ENCODE measurements at regions not wholly inside any gene's neighbourhood (a gene's known extent, or its start where the extent isn't known, plus 50 kb on each side); places are given as distances from the start of the nearest gene placed in this dataset.

DNA sequence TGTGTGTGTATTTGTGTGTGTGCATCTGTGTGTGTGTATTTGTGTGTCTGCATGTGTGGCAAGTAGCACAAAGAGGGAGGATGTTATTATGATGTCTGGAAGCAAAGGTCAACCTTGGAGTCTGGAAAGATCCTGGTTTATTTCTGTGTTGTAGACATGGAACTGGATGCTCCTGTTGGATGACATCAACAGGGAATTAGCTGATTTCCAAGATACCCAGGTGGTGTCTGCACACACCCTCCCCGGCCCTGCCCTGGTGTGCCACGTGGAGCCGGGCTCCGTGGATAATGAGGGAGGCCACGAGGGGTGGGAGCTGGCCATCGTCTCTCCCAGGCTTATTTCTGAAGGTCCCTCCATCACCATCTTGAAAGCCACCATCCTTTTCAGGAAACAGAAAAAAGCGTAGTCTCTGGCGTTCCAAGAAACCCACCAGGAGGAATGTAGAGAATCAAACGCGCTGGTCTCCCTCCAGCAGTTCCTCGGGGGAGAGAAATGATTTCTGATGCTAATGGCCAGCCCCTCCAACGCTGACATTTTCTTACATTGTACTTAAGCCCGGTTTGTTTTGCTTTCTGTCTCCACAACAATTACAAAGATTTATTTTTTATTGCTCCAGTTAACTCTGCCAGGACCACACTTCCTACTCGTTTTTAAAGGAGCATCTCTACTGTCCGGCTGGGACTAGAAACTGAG lies 93.3 kb downstream of the FOXL1 start:
- CTCF ChIA-PET = no interaction called here
- H3K9me3 Mint-ChIP-seq = no peaks in the 10 kb centered on the region
- DNase-seq (no peak), ATAC-seq (ENCODE audit: low read depth) (no peak)
- intact Hi-C loops (cut with micrococcal nuclease) = no loop called here
- no peak overlapping the region for H3K27ac Mint-ChIP-seq
- H3K27me3 Mint-ChIP-seq = no peaks in the 10 kb centered on the region
- TF ChIP-seq, protein P1, sequence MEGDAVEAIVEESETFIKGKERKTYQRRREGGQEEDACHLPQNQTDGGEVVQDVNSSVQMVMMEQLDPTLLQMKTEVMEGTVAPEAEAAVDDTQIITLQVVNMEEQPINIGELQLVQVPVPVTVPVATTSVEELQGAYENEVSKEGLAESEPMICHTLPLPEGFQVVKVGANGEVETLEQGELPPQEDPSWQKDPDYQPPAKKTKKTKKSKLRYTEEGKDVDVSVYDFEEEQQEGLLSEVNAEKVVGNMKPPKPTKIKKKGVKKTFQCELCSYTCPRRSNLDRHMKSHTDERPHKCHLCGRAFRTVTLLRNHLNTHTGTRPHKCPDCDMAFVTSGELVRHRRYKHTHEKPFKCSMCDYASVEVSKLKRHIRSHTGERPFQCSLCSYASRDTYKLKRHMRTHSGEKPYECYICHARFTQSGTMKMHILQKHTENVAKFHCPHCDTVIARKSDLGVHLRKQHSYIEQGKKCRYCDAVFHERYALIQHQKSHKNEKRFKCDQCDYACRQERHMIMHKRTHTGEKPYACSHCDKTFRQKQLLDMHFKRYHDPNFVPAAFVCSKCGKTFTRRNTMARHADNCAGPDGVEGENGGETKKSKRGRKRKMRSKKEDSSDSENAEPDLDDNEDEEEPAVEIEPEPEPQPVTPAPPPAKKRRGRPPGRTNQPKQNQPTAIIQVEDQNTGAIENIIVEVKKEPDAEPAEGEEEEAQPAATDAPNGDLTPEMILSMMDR (IDR thresholded peaks at IDR 0.05) = no peak
- H3K4me1 Mint-ChIP-seq = no peaks in the 10 kb centered on the region
- POLR2A ChIA-PET = no interaction called here
- no peak overlapping the region for H3K4me3 Mint-ChIP-seq
- no peaks in the 10 kb centered on the region for H3K36me3 Mint-ChIP-seq (ENCODE audit: low read depth)

DNA sequence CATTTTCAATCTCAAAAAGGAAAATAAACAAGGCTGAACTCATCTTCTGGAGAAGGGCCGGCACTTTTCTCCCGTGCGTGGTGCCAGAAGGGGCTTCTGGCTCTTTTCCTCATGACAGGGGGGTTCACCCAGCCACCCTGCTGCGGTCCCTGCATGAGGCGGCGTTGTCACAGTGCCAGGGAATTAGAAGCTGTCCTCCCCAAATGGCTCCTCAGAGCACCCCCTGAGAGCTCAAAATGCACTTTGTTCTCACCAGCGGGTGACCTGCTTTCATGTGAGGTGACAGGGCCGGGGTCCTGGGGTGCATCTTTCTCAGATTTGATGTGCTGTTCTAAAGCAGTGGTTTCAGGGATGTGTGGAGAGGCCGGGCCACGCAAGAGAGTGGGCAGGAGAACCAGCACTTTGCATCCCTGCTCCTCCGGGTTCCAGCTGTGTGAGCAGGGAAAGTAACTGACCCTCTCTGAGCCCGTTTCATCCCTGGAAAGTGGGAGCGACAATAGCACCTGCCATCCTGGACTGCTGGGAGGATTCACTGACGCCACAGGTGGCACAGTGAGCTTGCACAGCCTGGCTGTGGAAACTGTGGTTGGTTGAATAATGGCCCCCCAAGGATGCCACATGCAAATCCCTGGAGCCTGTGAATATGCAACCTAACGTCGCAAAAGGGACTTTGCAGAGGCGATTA lies 94.0 kb downstream of the FOXL1 start:
- H3K27ac Mint-ChIP-seq = no peak overlapping the region
- no peak overlapping the region for H3K4me3 Mint-ChIP-seq
- H3K36me3 Mint-ChIP-seq (ENCODE audit: low read depth) = no peaks in the 10 kb centered on the region
- CTCF ChIA-PET = no interaction called here
- intact Hi-C loops (cut with micrococcal nuclease) = no loop called here
- no peak for DNase-seq
- H3K4me1 Mint-ChIP-seq = no peaks in the 10 kb centered on the region
- H3K9me3 Mint-ChIP-seq = no peaks in the 10 kb centered on the region
- ATAC-seq (ENCODE audit: low read depth) = no peak
- TF ChIP-seq, protein P1 (IDR thresholded peaks at IDR 0.05) = no peak
- POLR2A ChIA-PET = no interaction called here
- H3K27me3 Mint-ChIP-seq = no peaks in the 10 kb centered on the region

DNA sequence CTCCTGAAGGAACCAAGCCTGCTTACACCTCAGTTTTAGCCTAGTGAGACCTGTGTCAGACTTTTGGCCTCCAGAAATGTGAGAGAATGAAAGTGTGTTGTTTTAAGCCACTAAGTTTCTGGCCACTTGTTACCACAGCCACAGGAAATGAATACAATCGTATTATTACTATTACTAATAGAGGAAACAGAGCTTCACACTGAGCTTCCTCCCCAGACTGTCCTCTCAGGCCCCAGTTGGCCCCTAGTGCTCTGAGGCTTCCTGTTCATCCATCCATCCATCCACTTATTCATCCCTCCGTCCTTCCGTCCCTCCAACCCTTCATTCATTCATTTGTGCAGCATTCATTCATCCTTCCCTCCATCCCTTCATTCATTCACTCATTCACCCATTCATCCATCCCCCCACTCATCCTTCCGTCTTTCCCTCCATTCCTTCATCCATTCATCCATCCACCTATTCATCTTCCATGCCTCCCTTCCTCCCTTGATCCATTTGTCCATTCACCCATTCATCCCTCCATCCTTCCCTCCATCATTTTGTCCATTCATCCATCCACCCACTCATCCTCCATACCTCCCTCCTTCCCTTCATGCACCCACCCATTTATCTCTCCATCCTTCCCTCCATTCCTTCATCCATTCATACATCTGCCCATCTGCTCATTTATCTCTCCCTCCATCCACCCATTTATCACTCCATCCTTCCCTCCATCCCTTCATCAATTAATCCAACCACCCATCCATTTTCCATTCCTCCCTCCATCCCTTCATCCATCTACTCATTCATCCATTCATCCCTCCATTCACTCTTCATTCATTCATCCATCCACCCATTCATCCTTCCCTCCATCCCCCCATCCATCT lies 95.0 kb downstream of the FOXL1 start:
- H3K9me3 Mint-ChIP-seq = no peaks in the 10 kb centered on the region
- H3K27me3 Mint-ChIP-seq = no peaks in the 10 kb centered on the region
- no peaks in the 10 kb centered on the region for H3K36me3 Mint-ChIP-seq (ENCODE audit: low read depth)
- POLR2A ChIA-PET = no interaction called here
- TF ChIP-seq, protein P1 (IDR thresholded peaks at IDR 0.05) = no peak
- ATAC-seq (ENCODE audit: low read depth) (no peak), DNase-seq (no peak)
- CTCF ChIA-PET = no interaction called here
- H3K4me3 Mint-ChIP-seq = no peak overlapping the region
- no peak overlapping the region for H3K27ac Mint-ChIP-seq
- intact Hi-C loops (cut with micrococcal nuclease) = no loop called here
- no peaks in the 10 kb centered on the region for H3K4me1 Mint-ChIP-seq

DNA sequence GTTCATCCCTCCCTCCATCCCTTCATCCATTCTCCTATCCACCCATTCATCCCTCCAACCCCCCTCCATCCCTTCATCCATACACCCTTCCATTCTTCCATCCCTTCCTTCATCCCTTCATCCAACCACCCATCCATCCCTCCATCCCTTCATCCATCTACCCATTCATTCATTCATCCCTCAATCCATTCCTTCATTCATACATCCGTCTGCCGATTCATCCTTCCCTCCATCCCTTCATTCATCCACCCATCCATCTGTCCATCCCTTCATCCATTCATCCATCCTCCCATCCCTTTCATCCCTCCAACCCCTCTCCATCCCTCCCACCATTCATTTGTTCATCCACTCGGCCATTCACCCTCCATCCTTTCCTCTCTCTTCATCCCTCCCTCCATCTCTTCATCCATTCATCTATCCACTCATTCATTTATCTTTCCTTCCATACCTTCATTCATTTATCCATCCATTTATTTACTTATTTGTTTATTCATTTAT lies 95.7 kb downstream of the FOXL1 start:
- H3K27me3 Mint-ChIP-seq = no peaks in the 10 kb centered on the region
- H3K9me3 Mint-ChIP-seq = no peaks in the 10 kb centered on the region
- TF ChIP-seq, protein P1 (IDR thresholded peaks at IDR 0.05) = no peak
- H3K27ac Mint-ChIP-seq = no peak overlapping the region
- H3K36me3 Mint-ChIP-seq (ENCODE audit: low read depth) = no peaks in the 10 kb centered on the region
- intact Hi-C loops (cut with micrococcal nuclease) = no loop called here
- POLR2A ChIA-PET = no interaction called here
- CTCF ChIA-PET = no interaction called here
- DNase-seq (no peak), ATAC-seq (ENCODE audit: low read depth) (no peak)
- no peak overlapping the region for H3K4me3 Mint-ChIP-seq
- no peaks in the 10 kb centered on the region for H3K4me1 Mint-ChIP-seq

DNA sequence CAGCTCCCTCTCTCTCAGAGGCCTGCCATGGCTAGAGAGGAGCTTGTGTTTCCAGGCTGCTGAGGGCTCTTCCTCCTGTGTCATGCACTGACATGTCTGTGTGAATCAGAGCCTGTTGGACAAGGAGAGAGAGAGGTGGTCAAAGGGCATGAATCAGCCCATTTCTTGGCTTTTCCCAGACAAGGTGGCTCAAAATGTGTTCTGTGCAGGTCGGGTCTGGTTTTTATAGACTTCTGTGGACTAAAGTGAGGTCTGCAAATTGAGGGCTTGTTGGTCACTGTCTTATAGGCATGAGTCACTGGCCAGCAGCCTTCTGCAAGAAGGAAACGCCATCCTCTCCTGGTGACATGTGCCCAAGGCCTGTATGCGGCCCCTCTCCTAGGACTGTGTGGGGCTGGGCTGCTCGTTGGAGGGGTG lies 97.9 kb downstream of the FOXL1 start:
- DNase-seq (no peak), ATAC-seq (ENCODE audit: low read depth) (no peak)
- Mint-ChIP-seq H3K9me3 (no peaks in the 10 kb centered on the region), H3K27me3 (peaks cover 5% of the 10 kb centered on the region), H3K27ac (no peak overlapping the region), H3K4me1 (no peaks in the 10 kb centered on the region), H3K36me3 (ENCODE audit: low read depth) (no peaks in the 10 kb centered on the region), H3K4me3 (no peak overlapping the region)
- TF ChIP-seq, protein P1 (IDR thresholded peaks at IDR 0.05) = no peak
- intact Hi-C loops (cut with micrococcal nuclease) = no loop called here
- POLR2A ChIA-PET = no interaction called here
- CTCF ChIA-PET = no interaction called here

Measured in activated B cell treated with CpG ODN at 0.5 μM for 24 hours (primary cell).